IMR-90 (cell line): ENCODE measurements at regions not wholly inside any gene's neighbourhood (a gene's known extent, or its start where the extent isn't known, plus 50 kb on each side); places are given as distances from the start of the nearest gene placed in this dataset.
A peak's percentile ranks its signal among the peaks of the same experiment; 100 is the strongest.

Experiments used
- ATAC-seq: fragments of 200-7000 bp; cut with Tn5 transposase; 2 replicates; pipeline ENCODE4 v1.9.1; 2020; ENCODE audit warnings: low read depth, mild to moderate bottlenecking, moderate library complexity
- BruUV-seq: library from RNA; stranded (reverse); fragments of 400-500 nt; replicated peaks from 2 replicates; lab custom pipeline; 2021; lab: Mats Ljungman, UMichigan
- CTCF ChIA-PET: fragments of 300-600 bp; formaldehyde crosslinking; extraction: SDS; loops from one replicate; lab custom pipeline; 2021; ENCODE audit warnings: antibody characterized with exemption; lab: Yijun Ruan, JAX
- POLR2A ChIA-PET: fragments of 300-600 bp; sonication (Branson Sonifier 250); formaldehyde crosslinking; loops from one replicate; lab custom pipeline; 2022; ENCODE audit warnings: antibody characterized with exemption; ENCODE audit not compliant: unreplicated experiment; lab: Charles Lee
- DNase-seq: peaks from one replicate; pipeline ENCODE4 v3.0.0; 2013
- H2AFZ ChIP-seq: replicated peaks from 2 replicates; pipeline ENCODE3; 2013; ENCODE audit warnings: low read length, mild to moderate bottlenecking; ENCODE audit not compliant: poor library complexity
- H2AK5ac ChIP-seq: 2 replicates; pipeline ENCODE4 v1.6.1; 2013; ENCODE audit warnings: low read depth, low read length, inconsistent platforms
- H2AK9ac ChIP-seq: replicated peaks from 2 replicates; pipeline ENCODE3; 2013; ENCODE audit warnings: mild to moderate bottlenecking, low read depth, low read length, moderate library complexity; ENCODE audit not compliant: poor library complexity
- H2BK120ac ChIP-seq: 2 replicates; pipeline ENCODE4 v1.6.1; 2013; ENCODE audit warnings: low read depth, low read length, inconsistent platforms
- H2BK15ac ChIP-seq: 3 replicates; pipeline ENCODE4 v1.6.1; 2013; ENCODE audit warnings: low read depth, low read length, inconsistent platforms
- H2BK20ac ChIP-seq: 2 replicates; pipeline ENCODE4 v1.6.1; 2013; ENCODE audit warnings: low read depth, mild to moderate bottlenecking, inconsistent platforms, low read length, moderate library complexity
- H2BK5ac ChIP-seq: 2 replicates; pipeline ENCODE4 v1.6.1; 2013; ENCODE audit warnings: mild to moderate bottlenecking, low read depth, low read length, inconsistent platforms; ENCODE audit not compliant: poor library complexity, severe bottlenecking
- H3K14ac ChIP-seq: replicated peaks from 2 replicates; pipeline ENCODE4 v1.6.1; 2013; ENCODE audit warnings: low read depth, low read length, inconsistent platforms
- H3K18ac ChIP-seq: 2 replicates; pipeline ENCODE4 v1.6.1; 2013; ENCODE audit warnings: low read depth, low read length, control low read depth
- H3K23ac ChIP-seq: 2 replicates; pipeline ENCODE4 v1.6.1; 2013; ENCODE audit warnings: low read depth, low read length, inconsistent platforms
- H3K27ac ChIP-seq: 2 replicates; pipeline ENCODE4 v1.5.1; 2013; ENCODE audit warnings: mild to moderate bottlenecking, control low read depth, low read length; ENCODE audit not compliant: insufficient read depth
- H3K27me3 ChIP-seq: 2 replicates; pipeline ENCODE4 v1.6.1; 2013; ENCODE audit warnings: low read length; ENCODE audit not compliant: control insufficient read depth, insufficient read depth
- H3K36me3 ChIP-seq: 2 replicates; pipeline ENCODE4 v1.6.1; 2013; ENCODE audit warnings: low read length, mixed read lengths; ENCODE audit not compliant: control insufficient read depth, insufficient read depth
- H3K4ac ChIP-seq: 2 replicates; pipeline ENCODE4 v1.6.1; 2013; ENCODE audit warnings: low read depth, low read length, inconsistent platforms
- H3K4me1 ChIP-seq: 2 replicates; pipeline ENCODE4 v1.6.1; 2013; ENCODE audit warnings: low read length, mixed read lengths; ENCODE audit not compliant: control insufficient read depth, insufficient read depth
- H3K4me2 ChIP-seq: 2 replicates; pipeline ENCODE4 v1.6.1; 2013; ENCODE audit warnings: low read depth, mild to moderate bottlenecking, control low read depth, low read length, moderate library complexity
- H3K4me3 ChIP-seq: 2 replicates; pipeline ENCODE4 v1.5.1; 2013; ENCODE audit warnings: low read depth, mild to moderate bottlenecking, control low read depth, low read length, moderate library complexity; ENCODE audit not compliant: insufficient read depth
- H3K56ac ChIP-seq: 2 replicates; pipeline ENCODE4 v1.6.1; 2013; ENCODE audit warnings: low read length, inconsistent platforms; ENCODE audit not compliant: insufficient read depth; ENCODE audit errors: extremely low read depth
- H3K79me1 ChIP-seq, 2 experiments: 2 replicates each; pipeline ENCODE4 v1.6.1; 2013; ENCODE audit warnings: low read length in 2 of 2, inconsistent platforms in 1 of 2, low read depth in 1 of 2
- H3K9ac ChIP-seq: 2 replicates; pipeline ENCODE4 v1.6.1; 2013; ENCODE audit warnings: low read depth, low read length, control low read depth
- H3K9me1 ChIP-seq: 2 replicates; pipeline ENCODE4 v1.6.1; 2013; ENCODE audit warnings: low read length, inconsistent platforms; ENCODE audit not compliant: insufficient read depth
- H3K9me3 ChIP-seq: 2 replicates; pipeline ENCODE4 v1.6.1; 2013; ENCODE audit warnings: low read length; ENCODE audit not compliant: control insufficient read depth, insufficient read depth
- H4K20me1 ChIP-seq: 2 replicates; pipeline ENCODE4 v1.6.1; 2013; ENCODE audit warnings: low read length, inconsistent platforms; ENCODE audit not compliant: insufficient read depth
- H4K5ac ChIP-seq: 2 replicates; pipeline ENCODE4 v1.6.1; 2013; ENCODE audit warnings: mild to moderate bottlenecking, low read depth, low read length, control low read depth
- H4K8ac ChIP-seq, 2 experiments: 2 replicates each; pipeline ENCODE4 v1.6.1; 2013; ENCODE audit warnings: low read depth in 2 of 2, low read length in 2 of 2, control low read depth in 1 of 2, inconsistent platforms in 1 of 2
- H4K91ac ChIP-seq: 2 replicates; pipeline ENCODE4 v1.6.1; 2013; ENCODE audit warnings: low read depth, low read length, inconsistent platforms; ENCODE audit not compliant: insufficient read depth
- CEBPB ChIP-seq: IDR thresholded peaks from 2 replicates; pipeline ENCODE4 v1.6.1; 2012; ENCODE audit warnings: low read depth, low read length, improper control_type of control experiment
- CHD1 ChIP-seq: IDR thresholded peaks from 2 replicates; pipeline ENCODE4 v1.6.1; 2012; ENCODE audit warnings: low read depth, low read length, improper control_type of control experiment
- POLR2A ChIP-seq: IDR thresholded peaks from 2 replicates; pipeline ENCODE4 v1.6.1; 2012; ENCODE audit warnings: mild to moderate bottlenecking, low read depth, low read length
- WGBS, 2 experiments: methylation state at CpG; one replicate each; pipeline versions ENCODE4 v1.1.5 to v1.1.7; 2013; ENCODE audit warnings: missing lambda C conversion rate in 2 of 2; ENCODE audit not compliant: insufficient read length in 1 of 2; ENCODE audit errors: extremely low coverage in 2 of 2; 5-methylcytosine and 5-hydroxymethylcytosine counted together
- dilution Hi-C: fragments of 300-500 bp; cut with HindIII; formaldehyde crosslinking; loops from one replicate; pipeline ENCODE4 v1.14.3; 2018; ENCODE audit warnings: low sequenced_read_pairs; ENCODE audit not compliant: unreplicated experiment
- in situ Hi-C: fragments of 300-500 bp; cut with MboI; formaldehyde crosslinking; loops from 3 replicates; pipeline ENCODE4 v1.14.3; 2019; ENCODE audit warnings: low sequenced_read_pairs, inconsistent platforms, mixed read lengths
- intact Hi-C: fragments of 100-400 bp; cut with micrococcal nuclease; formaldehyde crosslinking; loops from 2 replicates; pipeline ENCODE4 v1.10.0; 2022

GRCh38 chr3:177842743-177843734, 645.8 kb upstream of the TBL1XR1 start:
- in situ Hi-C loops = no loop called here
- Histone ChIP-seq H4K5ac (no peak overlapping the region), H3K9me1 (no peaks in the 10 kb centered on the region), H3K18ac (no peak overlapping the region), H4K91ac (no peak overlapping the region), H3K27ac (no peak overlapping the region), H2BK15ac (no peak overlapping the region), H2BK20ac (no peak overlapping the region), H2AK9ac (no peak overlapping the region), H2AFZ (no peak overlapping the region), H3K4me3 (no peak overlapping the region), H3K23ac (no peak overlapping the region), H3K79me1 (no peaks in the 10 kb centered on the region), H3K9ac (no peak overlapping the region), H2BK5ac (no peak overlapping the region), H3K4me2 (no peak overlapping the region), H3K56ac (no peak overlapping the region), H3K9me3 (no peaks in the 10 kb centered on the region), H2AK5ac (no peak overlapping the region), H3K36me3 (no peaks in the 10 kb centered on the region), H3K4me1 (peaks cover under 1% of the 10 kb centered on the region; the same call in 1 of the 2 replicates), H4K20me1 (no peaks in the 10 kb centered on the region), H2BK120ac (no peak overlapping the region), H3K27me3 (no peaks in the 10 kb centered on the region), H3K4ac (no peak overlapping the region), H3K14ac (no peak overlapping the region), H4K8ac (no peak overlapping the region)
- no CpG with 5 or more reads among the region's 8 CpGs for WGBS, 2 experiments
- POLR2A ChIA-PET = no interaction called here
- BruUV-seq = no TSS peak
- intact Hi-C loops = no loop called here
- dilution Hi-C loops = no loop called here
- TF ChIP-seq CHD1 (no peak), POLR2A (no peak), CEBPB (peak; percentile 65; the same call in 1 of the 2 replicates)
- CTCF ChIA-PET = interaction anchor here (1.3 kb wide), 1 partner anchor 11 kb away, joined by 5 read pairs; no protein-coding TSS in a partner anchor
- ATAC-seq = no peak
- no peak for DNase-seq
